HPDE6-E6E7 (cell line): ENCODE measurements at regions not wholly inside any gene's neighbourhood (a gene's known extent, or its start where the extent isn't known, plus 50 kb on each side); places are given as distances from the start of the nearest gene placed in this dataset.

Source experiments
- DNase-seq: peaks from one replicate; pipeline ENCODE4 v3.0.0; 2011; ENCODE audit warnings: missing footprints; ENCODE audit errors: extremely low spot score

DNA sequence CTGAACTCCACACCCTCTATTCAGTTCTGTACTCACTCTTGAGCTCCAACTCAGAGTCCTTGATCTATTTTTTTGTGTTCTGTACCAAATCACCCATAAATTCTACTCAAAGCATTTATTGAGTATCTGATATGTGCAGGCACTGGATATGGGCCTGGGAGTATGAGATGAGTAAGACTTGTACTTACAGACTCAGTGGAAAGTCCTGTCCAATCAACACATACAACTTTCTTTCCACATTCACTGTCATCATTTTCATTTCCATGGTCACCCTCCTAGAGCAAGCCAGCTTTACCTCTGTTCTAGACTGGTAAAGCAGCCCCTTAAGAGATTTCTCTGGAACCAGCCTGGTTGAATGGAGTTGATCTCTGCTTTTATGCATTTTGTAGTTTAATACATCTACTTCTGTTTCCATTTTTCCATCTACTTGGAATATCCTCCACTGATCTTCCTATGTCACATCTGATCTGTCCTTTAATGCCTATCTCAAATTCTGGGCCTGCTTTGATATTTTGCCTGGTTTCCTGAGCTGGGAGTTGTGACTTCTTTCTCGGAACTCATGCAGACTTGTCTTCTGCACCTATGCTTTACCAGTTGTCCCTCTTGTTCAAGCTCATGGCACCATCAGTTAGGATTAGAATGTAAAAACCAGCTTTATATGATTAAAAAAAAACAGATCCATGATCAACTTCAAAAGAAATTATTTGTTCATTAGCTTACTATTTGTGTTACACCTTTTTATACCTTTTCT is 96.9 kb upstream of the GLS start:
- DNase-seq = no peak

DNA sequence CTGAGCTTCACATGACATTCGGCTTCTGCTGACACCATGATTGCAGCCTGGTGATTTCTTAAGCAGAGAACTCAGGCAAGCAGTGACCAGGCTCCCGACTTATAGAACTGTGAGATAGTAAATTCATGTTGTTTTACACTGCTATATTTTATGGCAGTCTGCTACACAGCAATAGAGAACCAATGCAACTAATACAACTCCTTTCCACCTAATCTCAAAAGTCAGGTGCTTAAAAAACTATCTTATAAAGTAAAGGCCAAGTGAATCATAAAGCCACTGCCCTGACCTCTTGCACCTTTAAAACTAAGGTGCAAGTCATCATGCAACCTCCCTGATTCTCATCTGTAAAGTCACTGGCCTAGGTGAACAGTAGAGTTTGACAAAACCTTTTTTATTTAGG is 95.3 kb upstream of the GLS start:
- DNase-seq = no peak

DNA sequence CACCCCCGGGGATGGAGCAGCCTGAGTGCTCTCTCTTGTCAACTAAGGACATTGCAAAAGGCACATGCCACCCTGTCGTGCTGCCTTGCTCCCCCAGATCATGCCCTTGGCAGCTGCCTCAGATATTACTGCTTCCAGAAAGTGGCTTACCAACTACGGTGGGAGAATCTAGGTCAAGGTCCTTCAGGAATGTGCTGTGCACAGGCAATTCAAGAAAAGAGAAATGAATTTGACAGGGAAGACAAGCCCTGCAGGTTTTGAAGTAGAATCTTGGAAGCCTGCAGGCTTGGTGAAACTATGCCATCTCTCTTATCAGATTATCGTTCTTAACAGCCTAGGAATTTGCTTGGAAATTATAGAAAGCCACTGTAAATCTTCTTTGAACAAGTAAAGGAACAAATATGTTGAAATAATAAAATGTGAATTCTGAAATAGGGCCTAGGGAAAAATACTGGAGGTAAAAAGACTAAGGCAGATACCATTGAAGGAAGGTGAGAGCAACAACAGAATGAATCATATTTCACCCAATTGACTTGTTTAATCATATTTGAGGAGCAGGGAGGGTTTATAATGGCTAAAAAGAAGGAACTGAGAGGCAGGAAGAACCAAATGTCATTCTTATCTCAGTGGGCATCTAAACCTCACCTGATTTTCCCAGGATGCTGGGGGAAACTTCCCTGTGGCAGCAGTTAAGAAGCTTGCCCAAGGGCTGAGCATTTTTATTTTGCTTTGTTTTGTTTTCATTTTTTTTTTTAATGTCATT is 94.0 kb upstream of the GLS start:
- DNase-seq = no peak

GRCh38 chr2:190787743-190788235 is 92.8 kb upstream of the GLS start:
- no peak for DNase-seq

DNA sequence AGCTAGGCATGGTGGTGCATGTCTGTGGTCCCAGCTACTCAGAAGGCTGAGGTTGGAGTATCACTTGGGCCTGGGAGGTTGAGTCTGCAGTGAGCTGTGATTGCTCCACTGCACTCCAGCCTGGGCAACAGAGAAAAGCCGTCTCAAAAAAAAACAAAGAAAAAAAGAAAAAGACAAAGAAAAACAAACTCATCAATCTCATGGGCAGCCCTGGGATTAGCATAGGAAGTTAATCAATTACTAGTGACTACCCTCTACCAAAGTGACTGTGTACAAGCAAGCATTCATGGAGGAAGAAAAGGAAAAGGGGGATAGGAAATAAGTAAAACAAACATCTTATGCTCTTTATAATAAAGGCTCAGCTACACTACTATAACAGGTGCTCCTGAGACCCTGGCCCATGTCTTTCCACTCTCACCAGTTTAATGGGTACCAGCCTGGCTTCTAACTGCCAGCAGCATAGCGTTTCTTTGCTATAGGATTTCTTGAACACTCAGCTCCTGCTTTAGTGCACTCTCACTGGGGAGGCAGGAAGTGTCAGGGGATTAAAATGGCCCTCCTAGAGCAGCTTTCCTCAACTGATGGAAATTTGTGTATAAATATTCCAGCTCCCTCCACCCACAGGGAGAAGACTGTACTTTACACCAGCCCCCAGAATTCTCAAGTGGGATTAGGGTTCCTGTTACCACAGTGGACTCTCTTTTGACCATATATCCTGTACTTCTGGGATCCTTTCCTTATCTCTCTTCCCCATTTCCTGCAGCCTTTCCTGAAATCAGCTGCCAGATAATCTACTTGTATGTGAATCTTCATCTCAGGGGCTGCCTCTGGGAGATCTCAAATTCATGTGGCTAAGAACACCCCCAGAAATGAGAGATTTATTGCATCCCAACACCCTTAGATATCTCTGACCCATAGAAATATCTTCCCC is 91.3 kb upstream of the GLS start:
- DNase-seq = no peak

- DNase-seq = peak; percentile 50
Observed at GRCh38 chr2:190791347-190791975, 89.2 kb upstream of the GLS start.

DNA sequence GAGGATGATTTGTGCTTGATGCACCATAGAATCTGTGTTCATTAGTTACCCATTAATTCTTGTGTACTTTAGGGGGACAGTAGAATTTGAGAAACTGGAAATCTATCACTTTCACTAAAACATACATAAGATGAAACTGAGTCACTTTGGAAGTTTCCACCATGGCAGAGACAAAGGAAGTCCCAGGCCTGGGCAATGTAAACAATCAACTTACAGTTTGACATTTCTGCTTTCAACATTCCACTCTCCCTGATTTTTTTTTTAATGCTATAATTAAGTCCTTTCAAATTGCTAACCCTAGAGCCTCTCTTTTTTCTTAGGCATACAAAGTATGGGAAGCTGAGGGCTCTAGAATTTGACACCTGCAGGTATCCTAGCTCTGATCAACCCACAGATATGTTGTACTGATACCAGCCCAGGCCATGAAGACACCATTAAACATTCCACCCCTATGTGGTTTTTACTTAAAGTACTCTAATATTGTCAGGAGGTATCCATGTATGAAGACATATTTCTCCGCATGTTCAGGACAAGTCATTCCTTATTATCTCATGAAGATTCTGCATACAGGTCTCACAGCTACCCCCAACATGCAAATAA is 88.5 kb upstream of the GLS start:
- DNase-seq = no peak

- DNase-seq = no peak
Observed at GRCh38 chr2:190792956-190793888, 87.4 kb upstream of the GLS start.

DNA sequence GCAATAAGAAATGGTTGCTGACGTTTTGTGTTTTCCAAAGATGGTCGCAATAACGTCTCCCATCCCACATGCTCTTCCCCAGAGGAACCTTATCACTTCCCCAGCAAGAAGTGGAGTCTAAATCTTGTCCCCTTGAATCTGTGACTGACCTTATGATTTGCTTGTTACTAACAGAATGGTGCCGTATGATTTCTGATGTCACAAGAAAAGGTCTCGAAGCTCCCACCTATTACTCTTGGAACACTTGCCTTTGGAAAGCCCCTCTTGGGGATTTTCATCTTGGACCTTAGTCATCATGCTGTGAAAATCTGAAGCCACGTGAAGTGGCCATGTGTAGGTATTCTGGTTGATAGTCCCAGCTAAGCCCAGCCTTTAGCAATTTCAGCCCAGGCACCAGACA is 86.2 kb upstream of the GLS start:
- no peak for DNase-seq

- no peak for DNase-seq
Observed at GRCh38 chr2:190794790-190795189, 85.8 kb upstream of the GLS start.

- DNase-seq = no peak
Observed at GRCh38 chr2:190795686-190796085, 84.9 kb upstream of the GLS start.

DNA sequence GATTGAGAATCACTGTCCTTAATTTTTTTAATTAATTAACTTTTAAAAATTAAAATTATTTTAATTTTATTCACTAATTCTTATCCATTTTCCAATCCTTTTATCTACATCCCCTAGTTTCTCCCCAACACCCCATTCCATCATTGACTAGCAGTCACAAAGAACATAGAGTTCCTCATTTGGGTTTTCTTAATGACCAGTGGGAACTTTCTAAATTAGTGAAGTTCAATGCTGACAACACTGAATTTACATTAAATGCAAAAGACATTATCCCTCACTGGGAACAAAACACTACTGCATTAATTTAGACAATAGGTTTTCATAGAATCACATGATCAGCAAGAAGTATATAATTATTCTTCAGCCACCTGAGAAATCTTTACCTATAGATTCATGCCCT is 80.6 kb upstream of the GLS start:
- DNase-seq = no peak

DNA sequence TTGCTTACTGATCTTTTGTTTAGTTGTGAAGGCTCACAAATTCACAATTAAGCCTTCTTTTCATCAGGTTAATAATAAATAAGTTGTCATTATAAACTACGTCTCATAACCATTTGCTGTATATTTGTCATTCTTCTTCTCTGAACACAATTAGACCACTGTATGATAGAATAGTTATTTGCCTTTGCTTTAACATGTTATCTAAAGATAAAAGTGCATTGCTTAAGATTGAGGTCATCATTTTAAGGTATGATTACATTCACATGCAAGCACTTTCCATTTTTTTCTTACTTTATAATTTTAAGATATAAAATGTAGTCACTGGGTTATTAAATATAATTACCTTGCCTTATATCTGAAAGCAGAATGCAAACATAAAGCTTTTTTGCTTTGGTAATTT is 80.1 kb upstream of the GLS start:
- no peak for DNase-seq

DNA sequence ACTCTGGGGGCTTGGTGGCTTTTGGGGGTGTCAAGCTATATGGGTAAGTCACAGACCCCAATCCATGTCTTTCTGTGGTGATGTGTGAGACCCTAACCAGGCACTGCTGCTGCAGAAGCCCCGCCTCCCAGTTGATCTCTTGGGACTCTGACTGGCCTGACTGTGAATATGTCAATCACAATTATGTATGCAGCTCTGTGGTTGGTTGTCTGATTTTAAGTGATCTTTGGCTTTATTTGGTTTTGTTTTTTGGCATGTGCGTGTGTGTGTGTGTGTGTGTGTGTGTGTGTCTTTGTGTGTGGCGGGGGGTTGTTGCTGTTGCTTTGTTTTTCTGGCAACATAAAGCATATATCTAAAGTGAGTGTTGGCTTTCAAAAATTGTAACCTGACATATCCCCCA is 78.5 kb upstream of the GLS start:
- no peak for DNase-seq

DNA sequence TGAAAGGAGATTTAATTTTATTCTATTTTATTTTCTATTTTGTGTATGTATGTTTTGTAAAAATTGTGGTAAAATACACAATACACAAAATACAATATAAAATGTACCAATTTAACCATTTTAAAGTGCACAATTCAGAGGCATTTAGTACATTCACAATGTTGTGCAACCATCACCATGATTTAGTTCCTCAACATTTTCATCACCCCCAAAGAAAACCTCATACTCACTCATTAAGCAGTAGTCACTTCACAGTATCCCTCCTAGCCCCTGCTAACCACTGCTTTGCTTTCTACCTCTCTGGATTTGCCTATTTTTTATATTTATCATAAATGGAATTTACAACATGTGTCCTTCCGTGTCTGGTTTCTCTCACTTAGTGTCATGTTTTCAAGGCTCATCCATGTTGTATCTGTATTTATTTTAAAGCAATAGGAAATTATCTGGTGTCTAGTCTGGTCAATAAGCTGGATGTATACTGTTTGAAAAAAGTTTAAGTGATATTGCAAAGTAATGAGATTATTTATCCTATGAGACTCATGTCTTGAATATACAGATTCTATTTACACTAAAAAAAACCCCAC is 77.9 kb upstream of the GLS start:
- no peak for DNase-seq

GRCh38 chr2:190804182-190804795 is 76.3 kb upstream of the GLS start:
- no peak for DNase-seq

DNA sequence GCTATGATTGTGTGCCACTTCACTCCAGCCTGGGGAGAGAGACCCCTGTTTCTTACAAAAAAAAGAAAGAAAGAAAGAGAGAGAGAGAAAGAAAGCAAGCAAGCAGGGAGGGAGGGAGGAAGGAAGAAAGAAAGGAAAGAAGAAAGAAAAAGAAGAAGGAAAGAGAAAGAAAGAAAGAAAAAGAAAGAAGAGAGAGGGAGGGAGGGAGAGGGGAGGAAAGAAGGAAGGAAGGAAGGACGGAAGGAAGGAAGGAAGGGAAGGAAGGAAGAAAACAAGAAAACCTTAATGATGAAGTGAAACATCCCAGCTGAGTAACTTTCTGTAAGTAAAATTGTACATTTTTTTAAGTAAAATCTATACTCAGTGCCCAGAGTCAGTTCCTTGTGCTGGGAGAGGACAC is 75.5 kb upstream of the GLS start:
- DNase-seq = no peak

DNA sequence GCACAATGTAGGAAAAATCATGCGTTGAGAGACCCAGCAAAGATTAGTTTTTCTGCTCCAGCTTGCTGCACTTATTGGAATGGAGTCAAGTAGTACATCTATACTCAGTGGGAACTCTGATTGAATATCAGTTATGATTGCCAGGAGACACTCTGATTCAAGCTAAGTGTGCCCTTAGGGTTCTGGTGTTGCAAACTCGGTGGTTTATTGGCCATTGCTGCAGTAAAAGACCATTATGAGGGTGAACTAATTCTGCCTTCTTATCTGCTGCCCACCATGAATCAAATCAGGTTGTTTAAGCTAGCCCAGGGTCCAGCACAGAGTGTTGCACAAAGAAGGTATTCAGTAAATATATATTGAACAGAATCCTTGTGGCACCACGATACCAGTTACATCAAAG is 74.8 kb upstream of the GLS start:
- DNase-seq = no peak

DNA sequence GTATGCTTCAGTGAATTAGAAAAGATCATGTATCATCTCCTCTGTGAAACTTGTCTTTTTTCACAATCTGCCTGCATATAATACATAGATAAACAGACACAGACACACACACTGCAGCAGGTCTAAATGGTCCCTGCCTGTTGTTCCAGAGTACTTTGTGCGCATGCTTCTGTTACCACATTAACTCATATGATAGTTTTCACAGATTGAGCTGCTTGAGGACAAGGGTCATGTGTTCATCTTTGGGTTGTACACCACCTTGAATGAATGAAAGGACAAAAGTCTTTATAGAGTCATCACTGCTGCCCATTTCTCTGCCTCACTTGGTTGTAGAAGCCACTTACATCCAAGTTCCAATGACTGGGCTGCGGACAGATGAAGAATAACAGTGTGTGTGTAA is 72.7 kb upstream of the GLS start:
- DNase-seq = no peak
